ENCODE measurements at regions not wholly inside any gene's neighbourhood (a gene's known extent, or its start where the extent isn't known, plus 50 kb on each side); places are given as distances from the start of the nearest gene placed in this dataset.

GRCh38 chr4:178066338-178066941, 624.2 kb upstream of the AGA start:
- no peak for DNase-seq

DNA sequence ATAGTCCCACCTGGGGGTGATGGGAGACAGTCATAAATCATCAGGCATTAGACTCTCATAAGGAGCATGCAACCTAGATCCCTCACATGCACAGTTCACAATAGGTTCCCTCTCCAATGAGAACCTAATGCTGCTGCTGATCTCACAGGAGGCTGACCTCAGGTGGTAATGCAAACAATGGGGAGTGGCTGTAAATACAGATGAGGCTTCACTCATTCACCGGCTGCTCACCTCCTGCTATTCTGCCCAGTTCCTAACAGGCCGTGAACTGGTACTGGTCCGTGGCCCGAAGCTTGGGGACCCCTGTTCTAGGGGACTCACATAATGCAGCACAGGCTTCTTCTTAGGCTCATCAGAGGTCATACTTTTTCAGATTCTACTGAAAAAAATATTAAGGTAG, 625.9 kb upstream of the AGA start:
- DNase-seq, result no peak

DNA sequence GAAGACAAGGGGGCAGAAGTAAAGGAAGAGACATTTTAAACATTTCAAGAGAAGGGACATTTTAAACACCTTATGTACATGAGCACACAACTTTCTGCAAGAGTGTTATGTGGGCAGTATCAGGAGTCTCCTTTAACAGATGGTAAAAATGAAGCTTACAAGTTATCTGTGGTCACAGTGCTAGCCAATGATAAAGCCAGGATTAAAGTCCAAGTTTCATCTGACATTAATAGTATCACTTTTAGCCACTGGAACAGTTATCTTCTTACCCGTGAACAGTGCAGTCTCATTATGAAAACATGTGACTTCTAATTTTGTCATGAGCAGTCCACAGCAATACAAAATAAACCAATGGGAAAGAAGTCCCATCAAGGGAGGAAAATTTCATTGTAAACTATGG, 627.9 kb upstream of the AGA start:
- no peak for DNase-seq

DNA sequence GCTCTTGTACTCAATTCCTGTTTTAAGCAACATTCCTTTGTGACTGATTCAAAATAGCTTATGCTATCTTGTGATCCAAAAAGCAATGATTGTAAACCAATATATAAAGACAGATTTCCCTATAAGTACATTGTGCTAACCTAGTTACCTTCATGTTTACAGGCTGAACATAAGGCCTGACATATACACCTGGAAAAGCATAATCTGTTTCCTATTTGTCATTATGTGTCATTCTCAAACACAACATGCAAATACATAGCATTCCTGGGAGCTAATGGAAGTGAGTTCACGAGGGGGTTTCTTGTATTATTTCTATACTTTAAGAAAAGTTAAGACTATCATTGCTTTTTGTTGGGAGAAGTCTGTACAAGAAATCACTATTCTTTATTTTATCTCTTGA, 638.1 kb upstream of the AGA start:
- DNase-seq, result no peak

DNA sequence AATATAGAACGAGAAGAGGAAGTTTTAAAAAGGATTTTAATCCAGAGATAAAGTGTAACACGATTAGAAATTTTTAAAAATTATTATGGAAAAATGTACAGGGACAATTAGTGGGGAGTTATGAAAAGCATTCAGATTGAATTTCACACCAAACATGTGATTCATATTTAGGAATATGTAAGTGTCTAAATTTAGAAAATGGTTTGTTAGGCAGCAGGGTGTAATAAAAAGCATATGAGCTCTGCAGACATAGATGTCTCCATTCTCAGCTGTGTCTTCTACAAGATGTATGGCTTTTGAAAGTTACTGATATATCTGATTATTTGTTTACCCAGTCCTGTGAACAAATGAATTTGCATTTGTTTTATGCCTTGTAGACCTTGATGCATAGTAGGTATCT, 638.9 kb upstream of the AGA start:
- DNase-seq, result no peak

- no peak for DNase-seq
Observed at GRCh38 chr4:178081896-178082295, 639.7 kb upstream of the AGA start.

- DNase-seq, result no peak
Observed at GRCh38 chr4:178082906-178083305, 640.7 kb upstream of the AGA start.

DNA sequence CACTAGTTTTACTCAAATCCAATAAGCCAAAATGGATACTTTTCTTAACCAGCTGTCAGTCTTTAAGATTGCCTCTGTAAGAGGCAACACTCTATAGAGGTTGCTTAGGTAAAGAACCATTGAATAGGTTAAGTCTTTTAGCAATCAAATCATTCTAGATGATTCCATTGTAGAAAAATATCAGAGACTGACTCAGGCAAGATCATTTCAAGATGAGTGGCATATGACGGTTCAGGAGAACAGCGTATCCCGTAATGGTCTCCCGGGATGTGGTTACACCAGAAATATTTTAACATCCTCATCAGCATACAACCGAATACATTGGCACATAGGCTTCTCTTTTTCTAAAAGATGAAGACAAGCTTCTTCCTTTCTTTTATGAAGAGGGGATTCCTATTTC, 641.7 kb upstream of the AGA start:
- no peak for DNase-seq

DNA sequence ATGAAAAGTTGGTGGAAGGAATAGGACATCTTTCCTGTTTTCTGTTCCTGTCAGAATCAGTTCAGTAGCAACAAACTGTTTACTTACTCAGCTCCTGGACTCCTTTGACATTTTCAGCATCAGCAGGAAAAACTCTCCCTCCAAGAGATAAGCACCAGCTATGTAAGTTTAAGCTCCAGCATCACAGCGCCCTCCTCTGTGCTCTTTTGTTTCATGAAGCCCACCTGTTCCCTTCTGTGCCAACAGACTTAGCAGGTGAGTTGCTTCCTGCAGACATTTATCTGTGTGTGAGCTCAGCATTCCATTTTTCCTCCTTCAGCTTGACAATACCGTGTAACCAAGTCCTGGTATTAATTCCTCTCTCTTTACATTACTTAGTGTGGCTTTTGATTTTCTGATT, 644.1 kb upstream of the AGA start:
- DNase-seq, result no peak

GRCh38 chr4:178090640-178091411, 648.6 kb upstream of the AGA start:
- DNase-seq, result no peak

DNA sequence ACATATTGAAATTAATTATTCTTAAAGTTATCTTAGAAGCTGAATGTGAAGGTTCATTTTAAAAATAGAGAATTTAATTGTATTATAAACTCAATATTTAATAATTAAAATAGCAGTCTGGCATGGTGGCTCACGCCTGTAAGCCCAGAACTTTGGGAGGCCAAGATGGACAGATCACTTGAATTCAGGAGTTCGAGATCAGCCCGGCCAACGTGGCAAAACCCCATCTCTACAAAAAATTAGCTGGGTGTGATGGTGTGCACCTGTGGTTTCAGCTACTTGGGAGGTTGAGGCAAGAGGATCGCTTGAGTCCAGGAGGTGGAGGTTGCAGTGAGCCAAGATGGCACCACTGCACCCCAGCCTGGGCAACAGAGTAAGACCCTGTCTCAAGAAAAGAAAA, 659.9 kb upstream of the AGA start:
- no peak for DNase-seq

DNA sequence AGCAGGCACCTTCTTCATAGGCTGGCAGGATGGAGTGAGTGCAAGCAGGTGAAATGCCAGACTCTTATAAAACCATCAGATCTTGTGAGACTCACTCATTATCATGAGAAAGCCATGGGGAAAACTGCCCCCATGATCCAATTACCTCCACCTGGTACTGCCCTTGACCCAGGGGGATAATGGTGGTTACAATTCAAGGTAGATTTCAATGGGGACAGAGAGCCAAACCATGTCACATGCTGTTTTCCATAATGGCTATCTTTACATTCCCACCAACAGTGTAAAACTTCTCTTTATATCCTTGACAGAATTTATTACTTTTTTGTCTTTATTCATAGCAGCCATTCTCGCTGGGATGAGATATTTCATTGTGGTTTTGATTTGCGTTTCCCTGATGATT, 663.0 kb upstream of the AGA start:
- no peak for DNase-seq

GRCh38 chr4:178136736-178137345, 694.6 kb upstream of the AGA start:
- no peak for DNase-seq

DNA sequence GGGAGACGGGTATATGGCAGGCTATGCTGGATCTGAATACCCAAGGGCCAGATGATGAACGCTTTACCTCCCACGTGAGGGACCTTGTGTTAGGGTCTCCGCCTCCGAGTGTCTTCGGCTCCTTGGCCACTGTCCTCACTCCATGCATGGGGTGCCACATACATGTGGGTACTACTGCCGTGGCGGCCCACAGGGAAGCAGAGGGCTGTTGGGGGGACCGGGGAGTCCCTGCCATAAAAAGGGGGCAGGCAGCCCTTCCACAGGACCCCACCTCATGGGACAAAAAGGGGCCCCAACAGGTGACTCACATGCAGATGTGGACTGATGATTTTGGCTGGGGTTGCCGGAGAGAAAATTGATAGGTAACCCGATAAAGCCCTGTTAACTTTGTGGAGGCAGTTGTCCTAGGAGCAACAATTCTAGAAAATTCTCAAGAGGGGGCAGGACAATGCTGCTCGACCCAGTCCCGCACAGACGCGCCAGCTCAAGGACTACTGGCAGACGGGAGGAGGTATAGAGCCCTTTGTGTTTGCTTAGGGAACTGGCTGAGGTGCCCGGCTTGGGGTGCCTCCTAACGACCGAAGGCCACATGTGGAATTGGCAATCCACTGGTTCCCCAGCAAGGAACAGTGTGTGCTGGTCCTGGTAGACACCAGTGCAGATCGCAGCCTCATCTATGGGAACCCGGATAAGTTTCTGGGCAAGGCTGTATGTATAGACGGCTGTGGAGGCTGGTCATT, 695.7 kb upstream of the AGA start:
- DNase-seq, result no peak

DNA sequence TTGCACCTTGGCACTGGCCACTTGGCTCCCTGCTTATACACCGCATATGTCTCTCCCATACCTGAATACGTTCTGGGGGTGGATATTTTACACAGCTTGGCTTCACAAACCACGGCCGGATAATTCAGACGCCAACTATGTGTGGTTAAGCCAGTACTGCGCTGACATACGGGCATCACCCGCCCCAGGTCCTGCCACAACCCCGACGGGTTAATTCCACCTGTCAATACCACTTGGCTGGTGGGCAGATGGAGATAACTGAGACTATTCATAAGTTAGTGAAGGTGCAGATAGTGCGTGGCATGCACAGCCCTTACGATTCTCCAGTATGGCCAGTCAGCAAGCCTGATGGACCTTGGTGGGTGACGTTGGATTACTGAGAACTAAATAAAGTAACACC, 696.3 kb upstream of the AGA start:
- no peak for DNase-seq

GRCh38 chr4:178140326-178140915, 698.2 kb upstream of the AGA start:
- DNase-seq, result no peak

GRCh38 chr4:178142724-178143123, 700.5 kb upstream of the AGA start:
- no peak for DNase-seq

DNA sequence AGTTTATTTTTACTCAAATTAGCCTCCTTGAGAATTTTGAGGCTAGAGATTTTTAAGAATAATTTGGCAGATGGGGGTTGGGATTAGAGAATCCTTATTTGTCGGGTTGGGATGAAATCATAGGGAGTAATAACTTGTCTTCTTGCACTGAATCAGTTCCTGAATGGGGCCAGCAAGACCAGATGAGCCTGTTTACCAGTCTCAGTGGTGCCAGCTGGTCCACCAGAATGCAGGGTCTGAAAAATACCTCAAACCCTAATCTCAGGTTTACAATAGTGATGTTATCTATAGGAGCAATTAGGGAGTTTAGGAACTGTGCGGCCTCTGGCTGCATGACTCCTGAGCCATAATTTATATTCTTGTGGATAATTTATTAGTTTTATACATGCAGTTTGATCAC, 705.9 kb upstream of the AGA start:
- no peak for DNase-seq

DNA sequence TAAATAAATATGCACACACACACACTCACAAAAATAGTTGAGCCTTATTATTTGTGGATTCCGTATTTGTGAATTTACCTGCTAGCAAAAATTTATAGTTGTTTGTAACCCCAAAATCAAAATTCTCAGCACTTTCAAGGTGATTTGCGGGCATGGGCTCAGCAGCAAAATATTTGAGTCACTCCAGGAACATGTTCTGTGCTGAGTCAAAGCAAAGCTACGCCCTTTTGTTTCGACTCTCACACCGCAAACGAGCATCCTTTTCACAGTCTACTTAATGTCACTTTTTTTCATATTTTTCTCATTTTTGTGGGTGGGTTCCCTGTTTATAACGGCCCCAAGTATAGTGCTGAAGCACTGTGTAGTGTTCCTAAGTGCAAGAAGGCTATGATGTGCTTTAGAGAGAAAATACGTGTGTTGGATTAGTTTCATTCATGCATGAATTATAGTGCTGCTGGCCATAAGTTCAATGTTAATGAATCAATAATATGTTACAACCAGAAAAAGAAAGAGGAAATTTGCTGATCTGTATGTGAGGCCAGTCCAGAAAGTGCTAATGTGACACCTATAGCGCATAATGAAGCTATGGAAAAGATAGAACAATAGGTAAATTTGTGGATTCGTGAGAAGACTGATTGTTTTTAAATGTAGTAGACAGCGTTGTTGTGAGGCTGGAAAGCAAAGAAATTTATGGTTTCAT, 723.2 kb upstream of the AGA start:
- no peak for DNase-seq

- DNase-seq, result no peak
Observed at GRCh38 chr4:178165951-178166308, 723.7 kb upstream of the AGA start.

GRCh38 chr4:178173771-178174170, 731.5 kb upstream of the AGA start:
- DNase-seq, result no peak

DNA sequence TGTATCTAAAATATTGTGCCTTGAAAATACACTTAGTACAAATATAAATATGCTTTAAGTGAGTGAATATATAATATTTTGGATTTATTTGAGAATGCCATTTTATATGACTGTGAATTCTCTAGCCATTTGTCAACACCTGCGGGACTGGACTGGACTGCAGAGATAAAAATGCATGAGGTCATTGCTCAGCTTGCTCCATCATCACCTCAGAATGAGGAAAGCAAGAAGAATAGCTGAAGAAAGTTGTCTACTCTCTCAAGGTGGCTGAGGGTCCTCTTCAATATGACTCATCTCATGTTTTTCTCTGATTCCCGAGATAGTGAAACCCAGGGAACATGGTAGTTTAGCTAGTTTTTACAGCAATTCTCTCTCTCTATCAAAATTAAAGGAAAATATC, 732.5 kb upstream of the AGA start:
- no peak for DNase-seq

DNA sequence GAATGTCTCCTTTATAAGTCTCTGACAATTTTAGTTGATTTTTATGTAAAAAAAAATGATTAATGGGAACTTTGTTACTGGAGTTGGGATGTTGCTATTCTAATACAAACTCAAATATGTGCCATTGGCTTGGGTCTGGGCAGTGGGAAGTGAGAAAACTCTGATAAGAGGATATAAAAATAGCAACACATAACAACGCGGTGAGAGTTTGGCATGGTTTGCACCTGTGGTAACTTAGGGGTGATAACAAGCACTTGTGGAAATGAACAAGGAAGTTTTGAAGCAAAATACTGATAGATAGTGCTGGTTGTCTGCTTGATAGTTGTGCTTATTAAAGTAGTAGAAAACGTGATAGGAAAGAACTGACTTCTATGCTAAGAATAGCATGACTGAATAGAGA, 743.3 kb upstream of the AGA start:
- DNase-seq, result no peak
